ENCODE measurements at regions not wholly inside any gene's neighbourhood (a gene's known extent, or its start where the extent isn't known, plus 50 kb on each side); places are given as distances from the start of the nearest gene placed in this dataset.

DNA sequence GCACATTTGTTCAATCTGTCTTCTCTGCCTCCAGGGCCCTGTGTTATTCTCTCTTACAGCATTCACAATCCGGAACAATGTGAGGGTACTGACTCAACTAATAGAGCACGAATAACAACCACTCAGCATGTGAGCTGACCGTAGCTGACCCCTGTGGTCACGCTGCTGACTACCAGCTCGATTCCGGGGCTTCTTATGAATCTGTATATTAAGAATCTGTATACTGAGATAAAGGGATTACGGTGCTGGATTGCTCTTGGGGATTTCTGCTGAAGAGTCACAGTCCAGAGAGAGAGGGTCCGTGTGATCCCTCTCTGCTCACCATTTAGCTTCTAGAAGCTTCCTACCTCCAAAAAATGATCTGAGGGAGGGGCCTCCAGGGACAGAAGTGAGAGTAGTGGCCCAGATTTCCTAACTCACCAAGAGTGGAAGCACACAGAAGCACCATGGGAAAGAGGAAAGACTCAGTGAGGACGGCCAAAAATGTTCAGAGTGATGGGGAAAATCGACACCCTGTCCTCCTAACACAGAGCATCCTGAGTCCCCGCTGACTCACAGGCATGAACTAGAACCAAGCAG lies 156.2 kb downstream of the THBS2 start:
- in situ Hi-C loops (cut with MboI; ENCODE audit: low pct_unique_long_range_greater_than_20kb, low sequenced_read_pairs, unreplicated experiment), result no loop called here
- no peak for TF ChIP-seq CTCF (IDR thresholded peaks at IDR 0.05; ENCODE audit: extremely low read depth, insufficient read depth, missing control alignments)
- DNase-seq (ENCODE audit: low spot score), result no peak

GRCh38 chr6:169096388-169096787 lies 157.3 kb downstream of the THBS2 start:
- in situ Hi-C loops (cut with MboI; ENCODE audit: low pct_unique_long_range_greater_than_20kb, low sequenced_read_pairs, unreplicated experiment), result no loop called here
- no peak for DNase-seq (ENCODE audit: low spot score)
- no peak for TF ChIP-seq CTCF (IDR thresholded peaks at IDR 0.05; ENCODE audit: extremely low read depth, insufficient read depth, missing control alignments)

DNA sequence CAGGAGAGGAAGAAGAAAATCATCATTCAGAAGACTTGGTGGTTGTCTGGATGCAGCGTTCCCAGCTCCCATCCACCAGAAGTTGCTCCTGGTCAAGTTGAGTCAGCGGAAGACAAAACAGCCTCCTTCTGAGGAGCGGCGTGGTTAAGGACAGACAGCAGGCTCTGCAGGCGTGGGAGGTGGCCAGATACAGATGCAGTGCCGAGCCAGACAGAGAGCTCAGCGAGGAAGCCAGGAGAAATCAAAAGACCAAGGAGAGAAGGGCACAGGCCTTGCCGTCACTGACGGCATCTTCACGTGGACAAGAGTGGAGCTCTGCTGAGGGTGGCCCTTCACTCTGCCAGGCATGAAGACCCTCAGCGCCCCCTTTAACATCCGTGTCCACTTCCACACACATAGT lies 158.5 kb downstream of the THBS2 start:
- TF ChIP-seq CTCF (IDR thresholded peaks at IDR 0.05; ENCODE audit: extremely low read depth, insufficient read depth, missing control alignments), result no peak
- in situ Hi-C loops (cut with MboI; ENCODE audit: low pct_unique_long_range_greater_than_20kb, low sequenced_read_pairs, unreplicated experiment), result no loop called here
- no peak for DNase-seq (ENCODE audit: low spot score)

GRCh38 chr6:169094552-169094950 lies 159.1 kb downstream of the THBS2 start:
- in situ Hi-C loops (cut with MboI; ENCODE audit: low pct_unique_long_range_greater_than_20kb, low sequenced_read_pairs, unreplicated experiment), result no loop called here
- no peak for DNase-seq (ENCODE audit: low spot score)
- no peak for TF ChIP-seq CTCF (IDR thresholded peaks at IDR 0.05; ENCODE audit: extremely low read depth, insufficient read depth, missing control alignments)

DNA sequence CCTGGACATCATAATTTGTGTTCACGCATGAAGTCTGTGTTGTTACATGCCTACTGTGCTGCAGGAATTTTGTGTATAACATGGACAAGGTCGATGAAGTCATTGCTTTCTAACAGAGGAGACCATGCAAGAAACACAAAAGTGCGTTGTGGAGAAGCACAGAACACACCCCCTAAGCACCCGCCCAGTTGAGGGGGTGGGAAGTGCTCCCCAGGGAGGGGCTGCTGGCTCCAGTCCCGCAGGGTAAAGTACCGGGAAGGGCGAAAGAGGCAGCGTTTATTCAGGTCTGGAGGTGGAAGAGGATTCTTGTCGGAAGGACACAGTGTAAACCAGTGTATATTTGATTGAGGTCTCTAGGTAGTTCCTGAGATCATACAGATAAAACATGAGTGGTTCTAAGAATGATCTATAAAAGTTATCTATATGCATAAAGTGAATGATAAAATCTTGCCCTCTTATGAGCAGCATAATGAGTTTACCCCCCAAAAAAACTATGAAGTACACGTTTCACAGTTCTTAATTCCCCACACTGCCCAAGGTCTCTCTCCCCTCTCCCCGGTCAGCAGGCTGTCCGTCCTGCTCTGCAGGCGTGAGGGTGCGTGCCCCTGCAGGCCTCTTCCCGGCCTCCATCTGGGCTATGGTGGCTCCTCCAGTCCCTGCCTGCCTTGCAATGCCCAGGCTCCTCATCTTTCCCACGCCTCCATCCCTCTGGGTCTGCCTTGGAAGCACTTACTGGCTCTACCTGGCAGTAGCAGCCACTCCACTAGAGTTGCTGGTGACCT lies 159.7 kb downstream of the THBS2 start:
- in situ Hi-C loops (cut with MboI; ENCODE audit: low pct_unique_long_range_greater_than_20kb, low sequenced_read_pairs, unreplicated experiment), result no loop called here
- DNase-seq (ENCODE audit: low spot score), result no peak

GRCh38 chr6:169093066-169093723 lies 160.5 kb downstream of the THBS2 start:
- in situ Hi-C loops (cut with MboI; ENCODE audit: low pct_unique_long_range_greater_than_20kb, low sequenced_read_pairs, unreplicated experiment), result no loop called here
- no peak for DNase-seq (ENCODE audit: low spot score)
- no peak for TF ChIP-seq CTCF (IDR thresholded peaks at IDR 0.05; ENCODE audit: extremely low read depth, insufficient read depth, missing control alignments)

More for the DNA sequence above, 159.7 kb downstream of the THBS2 start:
- no peak for TF ChIP-seq CTCF (IDR thresholded peaks at IDR 0.05; ENCODE audit: extremely low read depth, insufficient read depth, missing control alignments)
